HG03095 (cell line): ENCODE measurements at regions not wholly inside any gene's neighbourhood (a gene's known extent, or its start where the extent isn't known, plus 50 kb on each side); places are given as distances from the start of the nearest gene placed in this dataset.
"Not testable (repeated sequence)": the region's sequence is repeated elsewhere in the genome, so short reads cannot be mapped to it uniquely, and the experiment has no call there.

ENCODE experiments used
- ATAC-seq: cut with Tn5 transposase; IDR thresholded peaks from one replicate; pipeline ENCODE4 v1.9.1; 2021; ENCODE audit warnings: moderate library complexity; ENCODE audit not compliant: unreplicated experiment

GRCh38 chr6:81925201-81925600 is 172.7 kb upstream of the TENT5A start:
- ATAC-seq, result no peak

- no peak for ATAC-seq
These were observed 157.8 kb upstream of the TENT5A start for GRCh38 chr6:81909981-81910900.

GRCh38 chr6:81909162-81909561 is 156.7 kb upstream of the TENT5A start:
- no peak for ATAC-seq

DNA sequence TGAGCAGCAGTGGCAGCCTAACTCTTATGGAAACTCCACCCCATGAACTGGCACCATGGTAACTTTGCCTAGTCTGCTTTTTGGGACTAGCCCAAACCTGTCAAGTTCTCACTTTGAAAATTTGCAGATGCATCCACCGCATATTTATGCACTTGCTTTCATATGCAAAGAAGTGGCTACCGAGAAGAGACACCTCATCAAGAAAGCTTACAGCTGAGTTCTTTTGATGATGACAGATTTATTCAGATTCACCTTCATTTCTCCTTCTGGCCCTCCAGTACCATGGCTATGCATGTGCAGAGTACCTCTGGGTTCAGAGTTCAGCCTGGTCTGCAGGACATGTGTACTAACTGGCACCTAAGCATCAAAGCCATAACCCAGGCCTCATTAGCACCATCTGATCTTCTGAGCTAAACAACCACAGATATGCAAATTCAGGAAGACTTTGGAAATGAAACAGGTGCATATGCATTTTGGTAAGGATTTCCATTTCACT is 154.3 kb upstream of the TENT5A start:
- no peak for ATAC-seq

- no peak for ATAC-seq
These were observed 153.6 kb upstream of the TENT5A start for GRCh38 chr6:81906041-81906440.

- ATAC-seq, result no peak
These were observed 149.1 kb upstream of the TENT5A start for GRCh38 chr6:81901551-81901966.

GRCh38 chr6:81900616-81901015 is 148.1 kb upstream of the TENT5A start:
- peak; percentile 74 for ATAC-seq

DNA sequence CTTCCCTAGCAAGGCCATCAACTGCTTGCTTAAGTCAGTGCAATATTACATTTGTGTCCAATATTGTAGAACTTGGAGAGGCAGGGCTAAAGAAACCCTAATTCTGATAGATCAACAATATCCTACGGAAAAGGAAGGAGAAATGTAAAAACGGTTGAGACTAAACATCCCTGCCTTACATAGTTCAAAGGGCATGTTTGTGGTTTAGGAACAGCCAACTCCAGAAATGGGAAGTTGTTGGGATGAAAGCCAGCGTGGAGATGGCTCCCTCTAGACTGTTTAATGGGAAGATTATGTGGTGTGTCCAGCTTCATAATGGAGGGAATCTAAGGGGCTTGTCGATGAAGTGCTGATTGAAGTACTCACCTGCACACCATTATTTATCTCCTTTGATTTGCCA is 145.3 kb upstream of the TENT5A start:
- ATAC-seq, result no peak

DNA sequence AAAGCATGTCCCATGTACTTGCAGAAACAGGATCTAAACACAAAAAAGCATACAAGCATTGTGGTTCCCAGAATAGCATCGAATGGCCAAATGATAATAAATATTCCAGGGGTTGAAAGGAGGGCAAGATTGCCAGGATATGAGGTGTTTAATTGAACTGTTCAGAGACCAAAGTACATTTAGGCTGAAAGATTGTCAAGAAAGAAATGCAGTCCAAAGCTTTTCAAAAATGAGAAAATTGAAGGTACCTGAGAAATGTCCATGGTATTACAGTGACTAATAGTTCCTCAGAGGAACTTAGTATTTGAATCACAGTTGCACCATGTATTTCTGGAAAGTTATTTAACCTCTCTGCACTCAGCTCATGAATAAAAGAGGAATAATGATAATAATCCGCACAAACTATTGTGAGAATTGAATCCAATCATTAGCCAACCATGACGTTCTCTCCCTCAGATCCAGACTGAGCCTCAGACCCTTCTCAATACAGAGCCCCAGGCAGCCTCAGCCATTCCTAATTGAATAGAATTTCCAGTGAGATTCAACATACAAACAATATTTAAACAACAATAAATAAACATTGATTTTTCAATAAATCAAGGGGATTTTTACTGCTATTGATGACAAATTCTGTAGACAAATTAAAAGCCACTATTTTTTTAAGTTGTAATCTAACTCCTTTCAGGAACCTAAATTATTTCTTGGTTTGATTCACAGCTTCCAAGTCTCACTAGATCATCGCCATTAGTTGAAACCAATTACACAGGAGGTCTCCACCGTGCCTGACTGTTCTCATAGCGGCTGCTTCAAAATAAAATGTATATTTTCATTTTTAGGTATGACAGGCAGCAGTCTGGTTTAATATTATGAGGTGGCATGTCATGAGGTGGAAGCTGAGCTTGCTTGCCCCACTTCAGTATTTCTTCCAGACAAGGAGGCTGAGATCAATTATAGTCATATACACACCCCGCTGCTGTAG is 144.3 kb upstream of the TENT5A start:
- ATAC-seq, result no peak

DNA sequence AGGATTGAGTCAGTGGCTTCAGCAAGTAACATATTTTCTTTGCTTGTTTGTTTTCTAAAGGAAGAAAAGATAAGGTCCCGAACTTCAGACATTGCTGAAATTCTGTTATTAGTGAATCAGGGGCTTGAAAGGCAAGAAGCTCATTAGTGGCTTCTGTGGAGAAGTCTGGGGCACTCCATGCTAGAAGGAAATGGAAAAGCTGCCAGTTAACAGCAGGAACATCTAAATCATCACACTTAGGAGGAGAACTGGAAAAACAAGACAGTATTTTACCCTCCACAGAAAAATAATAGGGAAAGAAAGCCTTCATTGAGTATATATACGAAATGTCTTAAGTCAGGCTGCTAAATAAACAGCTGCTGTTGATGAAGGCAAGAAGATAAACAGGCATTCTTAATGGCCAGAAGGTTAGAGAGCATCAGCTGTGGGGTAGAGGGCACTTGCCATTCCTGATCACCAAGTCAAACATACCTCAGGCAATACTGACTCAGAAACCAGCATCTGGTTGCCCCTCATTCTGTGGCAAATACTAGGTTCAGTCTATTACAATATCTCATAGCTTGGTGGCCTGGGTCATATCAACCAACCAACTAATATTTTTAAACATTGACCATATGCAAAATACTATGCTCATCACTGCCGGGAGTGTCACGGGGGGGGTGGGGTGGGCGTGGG is 143.2 kb upstream of the TENT5A start:
- no peak for ATAC-seq

GRCh38 chr6:81894788-81895271 is 142.3 kb upstream of the TENT5A start:
- ATAC-seq, result no peak

DNA sequence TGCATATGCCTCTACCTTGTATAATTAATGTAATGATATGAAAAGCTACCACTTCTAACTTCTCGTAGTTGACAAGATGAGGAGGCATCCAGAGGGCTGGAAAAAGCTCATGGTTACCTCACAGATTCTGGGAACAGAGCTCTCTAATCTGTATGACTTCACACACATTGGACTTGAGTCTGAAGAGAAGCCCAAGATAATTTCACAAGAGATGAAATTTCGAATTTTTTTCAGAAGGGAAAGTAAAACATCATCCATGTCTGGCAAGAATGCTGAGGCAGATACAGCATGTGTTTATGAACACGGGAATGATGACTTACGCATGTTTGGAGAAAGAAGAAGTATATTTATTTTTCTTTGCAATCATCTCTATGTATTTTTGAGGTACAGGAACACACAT is 141.8 kb upstream of the TENT5A start:
- ATAC-seq, result no peak

GRCh38 chr6:81892891-81893290 is 140.4 kb upstream of the TENT5A start:
- ATAC-seq, result no peak

GRCh38 chr6:81891874-81892273 is 139.4 kb upstream of the TENT5A start:
- no peak for ATAC-seq

- no peak for ATAC-seq
These were observed 138.4 kb upstream of the TENT5A start for GRCh38 chr6:81890846-81891245.

- no peak for ATAC-seq
These were observed 137.0 kb upstream of the TENT5A start for GRCh38 chr6:81889377-81890053.

GRCh38 chr6:81886909-81887308 is 134.4 kb upstream of the TENT5A start:
- ATAC-seq, result not testable (repeated sequence)

DNA sequence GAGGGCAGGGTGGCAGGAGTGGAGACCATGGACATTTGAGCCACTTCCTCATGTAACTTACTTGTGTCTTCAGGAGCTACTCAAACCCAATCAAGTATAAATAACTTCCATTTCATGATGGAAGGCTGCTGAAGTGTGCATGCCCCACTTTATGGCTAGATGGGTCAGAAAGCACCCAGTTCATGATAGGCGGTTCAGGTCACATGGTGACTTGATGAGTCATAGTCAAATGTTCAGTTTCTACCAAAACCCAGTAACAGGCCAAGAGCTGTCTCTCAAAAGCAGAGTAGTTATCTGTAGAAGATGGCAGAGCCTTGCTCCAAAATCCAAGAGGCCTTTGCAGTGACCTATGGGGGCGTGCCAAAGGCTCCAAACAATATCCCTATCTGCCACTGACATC is 133.7 kb upstream of the TENT5A start:
- no peak for ATAC-seq

DNA sequence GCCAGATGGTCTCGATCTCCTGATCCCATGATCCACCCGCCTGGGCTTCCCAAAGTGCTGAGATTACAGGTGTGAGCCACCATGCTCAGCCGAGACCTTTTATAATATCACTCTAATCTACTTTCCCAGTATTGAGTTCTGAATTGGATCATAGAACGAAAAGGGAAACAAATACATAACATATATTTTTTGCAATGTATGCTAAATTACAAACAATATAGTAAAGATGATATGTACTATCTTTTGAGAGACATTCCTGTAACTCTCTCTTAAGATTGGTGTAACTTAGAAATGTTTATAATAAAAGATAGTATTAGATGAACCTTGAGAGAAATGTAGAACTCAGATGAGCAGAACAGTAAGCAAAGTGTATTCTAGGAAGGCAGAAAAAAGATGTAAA is 129.2 kb upstream of the TENT5A start:
- ATAC-seq, result no peak

GRCh38 chr6:81878479-81878878 is 126.0 kb upstream of the TENT5A start:
- ATAC-seq, result no peak
